Naive B cell (primary cell): ENCODE measurements at regions not wholly inside any gene's neighbourhood (a gene's known extent, or its start where the extent isn't known, plus 50 kb on each side); places are given as distances from the start of the nearest gene placed in this dataset.

Experiments used
- ATAC-seq, 2 donors: fragments of 150-1000 bp; cut with Tn5 transposase; 2 replicates each; pipeline ENCODE4 v1.10.0; 2021; ENCODE audit warnings: low read depth in 2 of 2, mild to moderate bottlenecking in 2 of 2, moderate library complexity in 2 of 2
- DNase-seq: peaks from one replicate; pipeline ENCODE4 v3.0.0; 2022
- H3K27ac Mint-ChIP-seq, 6 donors: one replicate each; pipeline ENCODE4 v1.8.0; 2020 to 2022; ENCODE audit warnings: mild to moderate bottlenecking in 6 of 6, mixed read lengths in 6 of 6, moderate library complexity in 5 of 6, inconsistent platforms in 2 of 6
- H3K27me3 Mint-ChIP-seq, 3 donors: one replicate each; pipeline ENCODE4 v1.8.0; 2021 to 2022; ENCODE audit warnings: mixed read lengths in 3 of 3, mild to moderate bottlenecking in 1 of 3
- H3K36me3 Mint-ChIP-seq, 2 donors: one replicate each; pipeline ENCODE4 v1.8.0; 2020 to 2022; ENCODE audit warnings: mixed read lengths in 2 of 2, inconsistent platforms in 1 of 2, mild to moderate bottlenecking in 1 of 2
- H3K4me1 Mint-ChIP-seq, 3 donors: one replicate each; pipeline ENCODE4 v1.8.0; 2020 to 2022; ENCODE audit warnings: mixed read lengths in 3 of 3, inconsistent platforms in 1 of 3, mild to moderate bottlenecking in 1 of 3, moderate library complexity in 1 of 3
- H3K4me3 Mint-ChIP-seq, 8 donors: one replicate each; pipeline ENCODE4 v1.8.0; 2020 to 2022; ENCODE audit warnings: mild to moderate bottlenecking in 8 of 8, mixed read lengths in 8 of 8, moderate library complexity in 8 of 8, inconsistent platforms in 2 of 8
- H3K9me3 Mint-ChIP-seq, 7 donors: one replicate each; pipeline ENCODE4 v1.8.0; 2020 to 2022; ENCODE audit warnings: mixed read lengths in 7 of 7, mild to moderate bottlenecking in 5 of 7, inconsistent platforms in 2 of 7, moderate library complexity in 1 of 7

- H3K4me3 Mint-ChIP-seq: no peak overlapping the region
- peaks cover 0 to 3% (median 0%) of the 10 kb centered on the region in 7 donors for H3K9me3 Mint-ChIP-seq
- DNase-seq (no peak), ATAC-seq (no peak)
- peaks cover 0 to 6% (median 0%) of the 10 kb centered on the region in 3 donors for H3K27me3 Mint-ChIP-seq
- no peaks in the 10 kb centered on the region for H3K4me1 Mint-ChIP-seq
- no peak overlapping the region for H3K27ac Mint-ChIP-seq
- H3K36me3 Mint-ChIP-seq: no peaks in the 10 kb centered on the region
These were observed 415.0 kb downstream of the ARHGEF28 start for GRCh38 chr5:74040811-74041491.

GRCh38 chr5:74040065-74040551 is 414.1 kb downstream of the ARHGEF28 start:
- ATAC-seq (no peak), DNase-seq (no peak)
- Mint-ChIP-seq H3K27ac (peak overlapping the region in 1 of 6 donors; percentile 61), H3K4me1 (no peaks in the 10 kb centered on the region), H3K27me3 (peaks cover 0 to 6% (median 0%) of the 10 kb centered on the region in 3 donors), H3K4me3 (no peak overlapping the region), H3K36me3 (no peaks in the 10 kb centered on the region), H3K9me3 (peaks cover 0 to 3% (median 0%) of the 10 kb centered on the region in 7 donors)

GRCh38 chr5:74037321-74037720 is 411.3 kb downstream of the ARHGEF28 start:
- Mint-ChIP-seq H3K27ac (no peak overlapping the region), H3K27me3 (peaks cover 8 to 9% (median 8%) of the 10 kb centered on the region in 3 donors), H3K36me3 (no peaks in the 10 kb centered on the region), H3K4me3 (no peak overlapping the region), H3K9me3 (peaks cover 0 to 3% (median 0%) of the 10 kb centered on the region in 7 donors), H3K4me1 (no peaks in the 10 kb centered on the region)
- ATAC-seq: no peak
- no peak for DNase-seq

- Mint-ChIP-seq H3K9me3 (peaks cover 0 to 3% (median 0%) of the 10 kb centered on the region in 7 donors), H3K27ac (peak overlapping the region in 1 of 6 donors; percentile 28), H3K4me3 (no peak overlapping the region), H3K4me1 (no peaks in the 10 kb centered on the region), H3K36me3 (no peaks in the 10 kb centered on the region), H3K27me3 (peaks cover 9 to 11% (median 10%) of the 10 kb centered on the region in 3 donors)
- no peak for ATAC-seq
- DNase-seq: no peak
These were observed 409.5 kb downstream of the ARHGEF28 start for GRCh38 chr5:74035521-74035937.

- no peak overlapping the region for H3K27ac Mint-ChIP-seq
- no peak overlapping the region for H3K4me3 Mint-ChIP-seq
- no peak for ATAC-seq
- no peak for DNase-seq
- H3K27me3 Mint-ChIP-seq: peaks cover 10 to 19% (median 17%) of the 10 kb centered on the region in 3 donors
- H3K9me3 Mint-ChIP-seq: peaks cover 0 to 3% (median 0%) of the 10 kb centered on the region in 7 donors
- H3K36me3 Mint-ChIP-seq: no peaks in the 10 kb centered on the region
- H3K4me1 Mint-ChIP-seq: no peaks in the 10 kb centered on the region
These were observed 408.7 kb downstream of the ARHGEF28 start for GRCh38 chr5:74034733-74035132.

GRCh38 chr5:74032617-74033016 is 406.6 kb downstream of the ARHGEF28 start:
- H3K27ac Mint-ChIP-seq: no peak overlapping the region
- H3K27me3 Mint-ChIP-seq: peaks cover 10 to 19% (median 17%) of the 10 kb centered on the region in 3 donors
- no peak for DNase-seq
- ATAC-seq: no peak
- no peaks in the 10 kb centered on the region for H3K36me3 Mint-ChIP-seq
- no peaks in the 10 kb centered on the region for H3K9me3 Mint-ChIP-seq
- H3K4me1 Mint-ChIP-seq: no peaks in the 10 kb centered on the region
- H3K4me3 Mint-ChIP-seq: no peak overlapping the region

- Mint-ChIP-seq H3K27ac (no peak overlapping the region), H3K27me3 (peaks cover 10 to 19% (median 17%) of the 10 kb centered on the region in 3 donors), H3K4me1 (no peaks in the 10 kb centered on the region), H3K4me3 (no peak overlapping the region), H3K9me3 (no peaks in the 10 kb centered on the region), H3K36me3 (no peaks in the 10 kb centered on the region)
- ATAC-seq: no peak
- no peak for DNase-seq
These were observed 405.5 kb downstream of the ARHGEF28 start for GRCh38 chr5:74031536-74031935.

- no peak for ATAC-seq
- Mint-ChIP-seq H3K27me3 (peaks cover 10 to 19% (median 17%) of the 10 kb centered on the region in 3 donors), H3K4me3 (no peak overlapping the region), H3K36me3 (no peaks in the 10 kb centered on the region), H3K9me3 (no peaks in the 10 kb centered on the region), H3K4me1 (no peaks in the 10 kb centered on the region), H3K27ac (no peak overlapping the region)
- DNase-seq: no peak
These were observed 404.8 kb downstream of the ARHGEF28 start for GRCh38 chr5:74030821-74031220.

- H3K27ac Mint-ChIP-seq: no peak overlapping the region
- no peaks in the 10 kb centered on the region for H3K36me3 Mint-ChIP-seq
- H3K9me3 Mint-ChIP-seq: no peaks in the 10 kb centered on the region
- H3K27me3 Mint-ChIP-seq: peaks cover 10 to 19% (median 17%) of the 10 kb centered on the region in 3 donors
- H3K4me1 Mint-ChIP-seq: no peaks in the 10 kb centered on the region
- no peak for DNase-seq
- H3K4me3 Mint-ChIP-seq: no peak overlapping the region
- no peak for ATAC-seq
These were observed 404.4 kb downstream of the ARHGEF28 start for GRCh38 chr5:74030371-74030770.

GRCh38 chr5:74028976-74029375 is 403.0 kb downstream of the ARHGEF28 start:
- no peak for DNase-seq
- Mint-ChIP-seq H3K36me3 (no peaks in the 10 kb centered on the region), H3K27ac (no peak overlapping the region), H3K27me3 (peaks cover 10 to 19% (median 17%) of the 10 kb centered on the region in 3 donors), H3K4me3 (no peak overlapping the region), H3K4me1 (no peaks in the 10 kb centered on the region), H3K9me3 (no peaks in the 10 kb centered on the region)
- no peak for ATAC-seq

- Mint-ChIP-seq H3K4me3 (no peak overlapping the region), H3K36me3 (no peaks in the 10 kb centered on the region), H3K9me3 (no peaks in the 10 kb centered on the region), H3K4me1 (no peaks in the 10 kb centered on the region), H3K27me3 (peaks cover 10 to 22% (median 19%) of the 10 kb centered on the region in 3 donors), H3K27ac (no peak overlapping the region)
- ATAC-seq (no peak), DNase-seq (no peak)
These were observed 402.4 kb downstream of the ARHGEF28 start for GRCh38 chr5:74028406-74028805.

- no peaks in the 10 kb centered on the region for H3K4me1 Mint-ChIP-seq
- no peak overlapping the region for H3K4me3 Mint-ChIP-seq
- no peaks in the 10 kb centered on the region for H3K9me3 Mint-ChIP-seq
- DNase-seq (no peak), ATAC-seq (no peak)
- no peak overlapping the region for H3K27ac Mint-ChIP-seq
- H3K27me3 Mint-ChIP-seq: peaks cover 7 to 24% (median 14%) of the 10 kb centered on the region in 3 donors
- no peaks in the 10 kb centered on the region for H3K36me3 Mint-ChIP-seq
These were observed 401.8 kb downstream of the ARHGEF28 start for GRCh38 chr5:74027732-74028338.

- DNase-seq: no peak
- ATAC-seq: no peak
- H3K4me1 Mint-ChIP-seq: no peaks in the 10 kb centered on the region
- H3K27me3 Mint-ChIP-seq: peaks cover 0 to 19% (median 11%) of the 10 kb centered on the region in 3 donors
- H3K36me3 Mint-ChIP-seq: no peaks in the 10 kb centered on the region
- H3K27ac Mint-ChIP-seq: peak overlapping the region in 1 of 6 donors; percentile 96
- peaks cover 0 to 4% (median 0%) of the 10 kb centered on the region in 7 donors for H3K9me3 Mint-ChIP-seq
- no peak overlapping the region for H3K4me3 Mint-ChIP-seq
These were observed 400.3 kb downstream of the ARHGEF28 start for GRCh38 chr5:74026310-74026709.

- Mint-ChIP-seq H3K4me1 (no peaks in the 10 kb centered on the region), H3K36me3 (no peaks in the 10 kb centered on the region), H3K27me3 (peaks cover 8 to 31% (median 28%) of the 10 kb centered on the region in 3 donors), H3K9me3 (peaks cover 0 to 12% (median 0%) of the 10 kb centered on the region in 7 donors), H3K4me3 (no peak overlapping the region), H3K27ac (no peak overlapping the region)
- ATAC-seq (no peak), DNase-seq (no peak)
These were observed 395.1 kb downstream of the ARHGEF28 start for GRCh38 chr5:74021126-74021525.
